ENCODE measurements at regions not wholly inside any gene's neighbourhood (a gene's known extent, or its start where the extent isn't known, plus 50 kb on each side); places are given as distances from the start of the nearest gene placed in this dataset.

DNA sequence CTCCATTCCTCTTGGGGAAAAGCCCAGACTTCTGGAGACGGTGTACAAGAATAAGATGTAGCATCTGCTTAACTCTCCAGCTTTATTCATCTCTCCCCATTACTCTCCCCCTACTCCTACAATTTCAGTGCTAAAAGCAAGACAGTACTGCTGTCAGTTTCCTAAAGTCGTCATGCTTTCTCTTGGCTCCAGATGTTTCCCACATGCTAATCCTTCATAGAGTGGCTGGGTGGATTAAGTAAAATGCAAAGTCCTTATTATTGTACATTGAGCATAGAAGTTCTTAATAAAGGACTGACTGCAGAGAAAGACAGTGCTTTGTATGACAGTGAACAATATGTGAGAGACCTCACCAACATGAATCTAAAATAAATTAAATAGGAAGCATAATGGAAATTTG is 142.2 kb upstream of the UBASH3B start:
- no TSS peak for BruUV-seq (replicated peaks)
- ChIA-PET POLR2A (no interaction called here), RAD21 (ENCODE audit: low non-redundant PET in 1 of 2, low total read pairs in 2 of 2, uncharacterized antibody in 2 of 2, unreplicated experiment in 2 of 2) (no interaction called here), CTCF (no interaction called here)
- H3K27me3 ChIP-seq (ENCODE audit: insufficient read depth, low read length) = no peaks in the 10 kb centered on the region
- H2AFZ ChIP-seq (ENCODE audit: low read depth, low read length, poor library complexity, severe bottlenecking) = no peak overlapping the region
- no peak overlapping the region for H3K27ac ChIP-seq (ENCODE audit: low read depth, low read length)
- no peak overlapping the region for H3K9ac ChIP-seq (ENCODE audit: low read length)
- no peaks in the 10 kb centered on the region for H3K79me2 ChIP-seq (ENCODE audit: insufficient read depth, low read length)
- no peak for DNase-seq (ENCODE audit: low read depth, low spot score)
- H4K20me1 ChIP-seq (ENCODE audit: insufficient read depth) = no peaks in the 10 kb centered on the region
- no peaks in the 10 kb centered on the region; a peak in 1 of 4 replicates for H3K4me1 ChIP-seq (ENCODE audit: control insufficient read depth in 1 of 2, insufficient read depth in 2 of 2, low read length in 2 of 2)
- no peaks in the 10 kb centered on the region for H3K36me3 ChIP-seq (ENCODE audit: control insufficient read depth in 1 of 2, insufficient read depth in 2 of 2, low read length in 2 of 2)
- no peak overlapping the region for H3K4me3 ChIP-seq (replicated peaks in 1 of 2; ENCODE audit: low read depth in 1 of 2, low read length in 2 of 2)
- no peak overlapping the region for H3K4me2 ChIP-seq (ENCODE audit: low read length)
- TF ChIP-seq YY1 (IDR thresholded peaks at IDR 0.05; ENCODE audit: extremely low read depth, insufficient replicate concordance, low read depth, low read length) (no peak), CBX3 (IDR thresholded peaks at IDR 0.05; ENCODE audit: low read depth) (no peak), CEBPB (IDR thresholded peaks at IDR 0.05; ENCODE audit: low read depth) (no peak), SIN3A (IDR thresholded peaks at IDR 0.05; ENCODE audit: low read depth) (no peak), ELF1 (IDR thresholded peaks at IDR 0.05; ENCODE audit: borderline replicate concordance, low read depth) (no peak), TCF7L2 (IDR thresholded peaks at IDR 0.05; ENCODE audit: borderline replicate concordance, extremely low read depth, insufficient read depth, insufficient read length) (no peak), RAD21 (IDR thresholded peaks at IDR 0.05; ENCODE audit: low read depth) (no peak), SP1 (IDR thresholded peaks at IDR 0.05; ENCODE audit: low read depth) (no peak), ZNF274 (IDR thresholded peaks at IDR 0.05; ENCODE audit: low read depth, low read length) (no peak), POLR2AphosphoS5 (IDR thresholded peaks at IDR 0.05; ENCODE audit: low read depth, low read length) (no peak), JUND (IDR thresholded peaks at IDR 0.05) (no peak), EZH2 (IDR thresholded peaks at IDR 0.05) (no peak), EZH2phosphoT487 (IDR thresholded peaks at IDR 0.05; ENCODE audit: borderline replicate concordance) (no peak), SRF (IDR thresholded peaks at IDR 0.05; ENCODE audit: low read depth) (no peak)
- TF ChIP-seq, protein P1, sequence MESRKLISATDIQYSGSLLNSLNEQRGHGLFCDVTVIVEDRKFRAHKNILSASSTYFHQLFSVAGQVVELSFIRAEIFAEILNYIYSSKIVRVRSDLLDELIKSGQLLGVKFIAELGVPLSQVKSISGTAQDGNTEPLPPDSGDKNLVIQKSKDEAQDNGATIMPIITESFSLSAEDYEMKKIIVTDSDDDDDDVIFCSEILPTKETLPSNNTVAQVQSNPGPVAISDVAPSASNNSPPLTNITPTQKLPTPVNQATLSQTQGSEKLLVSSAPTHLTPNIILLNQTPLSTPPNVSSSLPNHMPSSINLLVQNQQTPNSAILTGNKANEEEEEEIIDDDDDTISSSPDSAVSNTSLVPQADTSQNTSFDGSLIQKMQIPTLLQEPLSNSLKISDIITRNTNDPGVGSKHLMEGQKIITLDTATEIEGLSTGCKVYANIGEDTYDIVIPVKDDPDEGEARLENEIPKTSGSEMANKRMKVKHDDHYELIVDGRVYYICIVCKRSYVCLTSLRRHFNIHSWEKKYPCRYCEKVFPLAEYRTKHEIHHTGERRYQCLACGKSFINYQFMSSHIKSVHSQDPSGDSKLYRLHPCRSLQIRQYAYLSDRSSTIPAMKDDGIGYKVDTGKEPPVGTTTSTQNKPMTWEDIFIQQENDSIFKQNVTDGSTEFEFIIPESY (IDR thresholded peaks at IDR 0.05; ENCODE audit: extremely low read depth, insufficient replicate concordance, low read length) = no peak
- intact Hi-C loops (cut with micrococcal nuclease) = no loop called here
- H3K9me2 ChIP-seq (ENCODE audit: insufficient read depth) = no peaks in the 10 kb centered on the region
- H3K9me3 ChIP-seq (ENCODE audit: control insufficient read depth in 1 of 2, insufficient read depth in 1 of 2, low read depth in 1 of 2, low read length in 2 of 2) = no peaks in the 10 kb centered on the region
- ATAC-seq = no peak

All from HCT116 (cell line).